D721Med (cell line): ENCODE measurements at regions not wholly inside any gene's neighbourhood (a gene's known extent, or its start where the extent isn't known, plus 50 kb on each side); places are given as distances from the start of the nearest gene placed in this dataset.

Source experiments
- DNase-seq: peaks from one replicate; pipeline ENCODE4 v3.0.0; 2011; ENCODE audit warnings: low spot score; ENCODE audit not compliant: insufficient read length
- FAIRE-seq: peaks from 2 replicates; lab custom pipeline; 2011; peaks lifted over from hg19 to GRCh38; lab: Jason Lieb, UNC
- CTCF ChIP-seq: IDR thresholded peaks from 2 replicates; pipeline ENCODE4 v1.5.1; 2012; ENCODE audit warnings: mild to moderate bottlenecking, control low read depth; ENCODE audit not compliant: insufficient read depth; ENCODE audit errors: missing control alignments

- FAIRE-seq (no peak), DNase-seq (no peak)
- TF ChIP-seq CTCF: no peak
Observed at GRCh38 chr10:123561141-123561440, 105.1 kb upstream of the GPR26 start.

GRCh38 chr10:123562387-123562786 is 103.8 kb upstream of the GPR26 start:
- DNase-seq (no peak), FAIRE-seq (no peak)
- no peak for TF ChIP-seq CTCF

GRCh38 chr10:123562811-123563580 is 103.2 kb upstream of the GPR26 start:
- FAIRE-seq (no peak), DNase-seq (no peak)

GRCh38 chr10:123563581-123563855 is 102.6 kb upstream of the GPR26 start:
- DNase-seq (no peak), FAIRE-seq (no peak)
- TF ChIP-seq CTCF: no peak

More at GRCh38 chr10:123562811-123563580, 103.2 kb upstream of the GPR26 start:
- no peak for TF ChIP-seq CTCF

GRCh38 chr10:123563994-123564393 is 102.2 kb upstream of the GPR26 start:
- no peak for TF ChIP-seq CTCF
- DNase-seq (no peak), FAIRE-seq (no peak)

- TF ChIP-seq CTCF: no peak
- FAIRE-seq (no peak), DNase-seq (no peak)
Observed at GRCh38 chr10:123564631-123565030, 101.5 kb upstream of the GPR26 start.

GRCh38 chr10:123565691-123566660 is 100.2 kb upstream of the GPR26 start:
- FAIRE-seq: no peak

More at GRCh38 chr10:123565691-123566660, 100.2 kb upstream of the GPR26 start:
- no peak for TF ChIP-seq CTCF
- no peak for DNase-seq
